Lower leg skin (tissue), 4 donors: ENCODE measurements at regions not wholly inside any gene's neighbourhood (a gene's known extent, or its start where the extent isn't known, plus 50 kb on each side); places are given as distances from the start of the nearest gene placed in this dataset.

Source experiments
- DNase-seq, 2 donors: peaks; one replicate each; pipeline ENCODE4 v3.0.0-alpha.2; 2019; ENCODE audit warnings: low spot score in 2 of 2
- H3K4me3 ChIP-seq: fragments of 200-600 bp; sonication (generic); 2 replicates; pipeline ENCODE4 v1.5.1; 2017; ENCODE audit warnings: mild to moderate bottlenecking, low read depth; ENCODE audit not compliant: poor library complexity, severe bottlenecking
- CTCF ChIP-seq, 3 donors: fragments of 450-650 bp; IDR thresholded peaks; one replicate each; pipeline ENCODE4 v1.5.1; 2016; ENCODE audit warnings: antibody characterized with exemption in 3 of 3, mild to moderate bottlenecking in 3 of 3, moderate library complexity in 2 of 3
- POLR2A ChIP-seq, 2 donors: fragments of 450-650 bp; IDR thresholded peaks; one replicate each; pipeline ENCODE4 v1.6.1; 2016 to 2017; ENCODE audit warnings: antibody characterized with exemption in 2 of 2, mild to moderate bottlenecking in 1 of 2, moderate library complexity in 1 of 2
- WGBS, 2 donors: methylation state at CpG; one replicate each; pipeline ENCODE4 v1.1.5; 2018; 5-methylcytosine and 5-hydroxymethylcytosine counted together
- intact Hi-C: fragments of 100-400 bp; cut with DNase I; formaldehyde crosslinking; loops from one replicate; pipeline ENCODE4 v1.15.0; 2023; ENCODE audit warnings: low total_unique reads

DNA sequence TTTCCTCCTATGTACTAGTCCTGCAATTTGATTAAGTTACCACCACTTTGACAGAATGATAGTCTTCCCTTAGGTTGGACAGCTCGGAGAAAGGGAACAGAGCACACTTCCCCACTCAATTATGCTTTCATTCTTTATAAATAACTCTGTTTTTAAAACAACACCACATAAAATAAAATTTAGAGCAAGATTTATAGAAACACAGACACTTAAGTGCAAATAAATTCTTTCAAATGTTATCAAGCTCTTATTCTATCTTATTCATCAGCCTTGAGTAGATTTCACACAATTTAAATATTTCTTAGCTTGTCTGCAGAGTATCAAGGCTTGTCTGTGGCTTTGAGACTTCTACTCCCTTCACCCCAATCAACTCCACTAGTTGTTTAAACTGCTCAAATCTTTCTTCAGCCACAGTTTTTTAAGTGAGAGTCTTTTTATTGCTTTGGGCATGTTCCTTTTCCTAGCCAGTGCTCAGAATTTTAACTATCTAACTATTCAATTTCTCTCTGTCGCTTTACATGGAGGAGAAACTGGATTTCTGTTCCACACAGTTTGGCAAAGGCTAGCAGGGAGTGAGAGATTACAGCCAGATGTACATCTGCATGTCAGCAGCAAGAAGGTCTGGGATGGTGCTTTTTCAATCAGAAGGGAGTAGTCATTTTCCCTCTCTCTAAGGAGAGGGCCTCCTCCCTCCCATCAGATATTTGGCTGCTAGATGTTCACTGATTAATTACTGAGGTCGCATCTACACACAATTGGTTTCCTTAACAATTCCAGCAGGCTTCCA lies 53.1 kb upstream of the PLAC1 start:
- intact Hi-C loops, result no loop called here
- no peak for DNase-seq
- no peak overlapping the region for H3K4me3 ChIP-seq
- TF ChIP-seq POLR2A (IDR thresholded peaks at IDR 0.05), result no peak
- no peak for TF ChIP-seq CTCF (IDR thresholded peaks at IDR 0.05)
- 40 to 66% methylated on average over 3 of the region's 3 CpGs for WGBS, 2 donors
